Activated CD4-positive, alpha-beta memory T cell treated with anti-CD3 and anti-CD28 coated beads for 36 hours (primary cell): ENCODE measurements at regions not wholly inside any gene's neighbourhood (a gene's known extent, or its start where the extent isn't known, plus 50 kb on each side); places are given as distances from the start of the nearest gene placed in this dataset.
"Not testable (repeated sequence)": the region's sequence is repeated elsewhere in the genome, so short reads cannot be mapped to it uniquely, and the experiment has no call there.

Experiments used
- CTCF ChIA-PET: fragments of 350-600 bp; sonication (Branson Sonifier 250); formaldehyde crosslinking; loops from one replicate; lab custom pipeline; 2021; ENCODE audit warnings: antibody characterized with exemption, inconsistent platforms; lab: Charles Lee
- POLR2A ChIA-PET: fragments of 350-600 bp; sonication (Branson Sonifier 250); formaldehyde crosslinking; loops from one replicate; lab custom pipeline; 2021; ENCODE audit warnings: antibody characterized with exemption; lab: Charles Lee
- DNase-seq: peaks from one replicate; pipeline ENCODE4 v3.0.0-alpha.2; 2020
- H3K27ac Mint-ChIP-seq: one replicate; pipeline ENCODE4 v1.8.0; 2021; ENCODE audit warnings: mixed read lengths
- H3K27me3 Mint-ChIP-seq: one replicate; pipeline ENCODE4 v1.8.0; 2021; ENCODE audit warnings: mixed read lengths
- H3K36me3 Mint-ChIP-seq: one replicate; pipeline ENCODE4 v1.8.0; 2021; ENCODE audit warnings: mixed read lengths
- H3K4me1 Mint-ChIP-seq: one replicate; pipeline ENCODE4 v1.8.0; 2021; ENCODE audit warnings: low read depth, mixed read lengths
- H3K4me3 Mint-ChIP-seq: one replicate; pipeline ENCODE4 v1.8.0; 2021; ENCODE audit warnings: mild to moderate bottlenecking, mixed read lengths
- H3K9me3 Mint-ChIP-seq: one replicate; pipeline ENCODE4 v1.8.0; 2021; ENCODE audit warnings: mixed read lengths
- intact Hi-C: fragments of 100-400 bp; cut with micrococcal nuclease; formaldehyde crosslinking; loops from one replicate; pipeline ENCODE4 v1.15.1; 2023

DNA sequence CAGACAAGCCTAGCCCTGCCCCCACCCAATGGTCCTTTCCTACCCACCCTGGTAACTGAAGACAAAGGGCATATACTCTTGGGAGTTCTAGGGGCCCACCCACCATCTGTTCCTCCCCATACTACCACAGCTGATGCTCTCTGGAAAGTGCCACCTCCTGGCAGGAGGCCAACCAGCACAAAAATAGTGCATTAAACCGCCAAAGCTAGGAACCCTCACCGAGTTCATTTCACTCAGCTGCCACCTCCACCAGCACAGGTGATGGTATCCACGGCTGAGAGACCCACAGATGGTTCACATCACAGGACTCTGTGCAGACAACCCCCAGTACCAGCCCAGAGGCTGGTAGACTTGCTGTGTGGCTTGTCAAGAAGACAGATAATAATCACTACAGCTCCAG lies 131.5 kb downstream of the FHL5 start:
- peaks cover 14% of the 10 kb centered on the region for H3K27me3 Mint-ChIP-seq
- CTCF ChIA-PET, H3K36me3 Mint-ChIP-seq, DNase-seq, H3K27ac Mint-ChIP-seq, intact Hi-C loops, H3K9me3 Mint-ChIP-seq, POLR2A ChIA-PET, H3K4me3 Mint-ChIP-seq, H3K4me1 Mint-ChIP-seq: not testable (repeated sequence)

DNA sequence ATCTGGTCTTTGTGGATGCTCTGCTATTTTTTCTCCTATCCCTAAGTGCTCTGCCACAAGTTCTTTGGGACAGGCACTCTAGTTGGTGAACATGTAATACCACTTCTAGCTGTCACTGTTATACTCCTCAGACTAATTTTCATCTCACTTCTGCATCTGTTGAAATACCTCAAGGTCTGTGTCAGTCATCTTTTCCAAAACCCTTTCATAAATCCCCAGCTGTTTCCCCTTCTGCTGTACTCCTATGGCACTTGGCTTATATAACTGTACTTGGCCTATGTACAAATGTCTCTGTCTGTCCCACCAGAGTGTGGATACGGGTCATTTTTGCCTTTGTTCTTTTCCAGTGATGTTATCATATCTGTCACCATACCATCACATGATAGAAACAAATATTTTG lies 124.2 kb downstream of the FHL5 start:
- ChIA-PET CTCF (no interaction called here), POLR2A (no interaction called here)
- no peak for DNase-seq
- Mint-ChIP-seq H3K36me3 (no peaks in the 10 kb centered on the region), H3K9me3 (no peaks in the 10 kb centered on the region), H3K27me3 (peaks cover 2% of the 10 kb centered on the region), H3K4me3 (no peak overlapping the region), H3K27ac (no peak overlapping the region), H3K4me1 (no peaks in the 10 kb centered on the region)
- intact Hi-C loops: no loop called here

DNA sequence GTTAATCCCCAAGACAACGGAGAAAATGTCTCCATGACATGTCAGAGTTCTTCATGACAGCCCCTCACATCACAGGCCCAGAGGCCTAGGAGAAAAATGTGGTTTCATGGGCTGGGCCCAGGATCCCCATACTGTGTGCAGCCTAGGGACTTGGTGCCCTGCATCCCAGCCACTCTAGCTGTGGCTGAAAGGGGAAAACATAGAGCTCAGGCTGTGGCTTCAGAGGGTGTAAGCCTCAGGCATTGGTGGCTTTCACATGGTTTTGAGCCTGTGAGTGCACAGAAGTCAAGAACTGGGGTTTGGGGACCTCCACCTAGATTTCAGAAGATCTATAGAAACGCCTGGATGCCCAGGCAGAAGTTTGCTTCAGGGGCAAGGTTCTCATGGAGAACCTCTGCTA lies 122.8 kb downstream of the FHL5 start:
- Mint-ChIP-seq H3K9me3 (no peaks in the 10 kb centered on the region), H3K27ac (no peak overlapping the region), H3K27me3 (peaks cover 2% of the 10 kb centered on the region), H3K4me1 (no peaks in the 10 kb centered on the region), H3K36me3 (no peaks in the 10 kb centered on the region), H3K4me3 (no peak overlapping the region)
- POLR2A ChIA-PET: no interaction called here
- DNase-seq: no peak
- CTCF ChIA-PET: no interaction called here
- intact Hi-C loops: no loop called here

DNA sequence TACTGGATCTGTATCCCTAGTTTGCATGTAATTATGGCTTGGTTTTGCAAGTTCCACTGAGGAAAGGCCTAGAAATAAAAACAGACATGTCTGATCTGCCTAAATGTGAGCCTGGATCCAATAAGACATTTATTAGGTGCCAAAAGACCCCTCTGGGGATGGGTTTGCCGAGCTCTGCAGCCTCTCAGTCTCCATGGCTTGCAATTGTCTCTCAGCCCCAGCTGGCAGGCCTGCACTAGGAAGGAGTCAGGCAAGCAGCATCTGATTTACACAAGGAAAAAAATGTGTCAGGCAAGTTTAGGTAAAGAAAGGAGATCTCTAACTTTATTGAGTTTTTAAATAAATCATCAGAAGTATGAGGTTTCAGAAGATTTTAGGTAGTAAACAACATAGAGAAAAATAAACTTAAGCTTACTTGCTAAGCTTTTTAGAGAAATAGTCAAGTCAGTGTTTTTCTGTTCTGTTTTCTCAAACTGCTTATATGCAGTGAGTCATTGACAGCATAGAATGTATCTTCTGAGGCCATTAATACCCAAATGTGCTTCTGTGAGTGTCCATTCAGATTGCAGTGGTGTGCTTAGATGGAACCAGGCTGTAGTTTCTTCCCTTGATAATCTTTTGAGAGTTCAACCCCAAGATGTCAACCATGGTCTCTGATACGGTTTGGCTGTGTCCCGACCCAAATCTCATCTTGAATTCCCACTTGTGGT lies 121.0 kb downstream of the FHL5 start:
- Mint-ChIP-seq H3K27ac (no peak overlapping the region), H3K36me3 (no peaks in the 10 kb centered on the region), H3K4me3 (no peak overlapping the region), H3K4me1 (no peaks in the 10 kb centered on the region), H3K9me3 (no peaks in the 10 kb centered on the region), H3K27me3 (peaks cover 2% of the 10 kb centered on the region)
- ChIA-PET POLR2A (no interaction called here), CTCF (no interaction called here)
- intact Hi-C loops: no loop called here
- DNase-seq: no peak

DNA sequence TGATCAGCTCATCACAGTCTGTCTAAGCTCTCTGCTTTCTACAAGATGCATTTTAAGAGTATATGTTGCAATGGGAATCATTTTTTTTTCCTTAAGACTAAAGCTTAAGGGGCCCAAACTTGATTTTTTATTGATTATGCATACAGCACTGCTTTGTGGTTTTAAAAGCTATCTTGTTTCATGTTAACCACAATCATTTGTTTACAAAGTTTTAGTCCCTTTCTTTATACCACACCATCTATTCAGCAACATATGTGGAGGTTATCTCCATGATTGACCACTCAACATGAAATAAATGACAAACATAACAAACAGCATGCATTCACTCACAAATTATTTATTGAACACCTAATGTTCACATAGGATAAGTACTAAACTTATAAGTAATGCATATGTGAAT lies 119.1 kb downstream of the FHL5 start:
- intact Hi-C loops: no loop called here
- no peaks in the 10 kb centered on the region for H3K27me3 Mint-ChIP-seq
- H3K36me3 Mint-ChIP-seq: no peaks in the 10 kb centered on the region
- POLR2A ChIA-PET: no interaction called here
- H3K4me1 Mint-ChIP-seq: no peaks in the 10 kb centered on the region
- DNase-seq: no peak
- no peak overlapping the region for H3K27ac Mint-ChIP-seq
- H3K9me3 Mint-ChIP-seq: no peaks in the 10 kb centered on the region
- no peak overlapping the region for H3K4me3 Mint-ChIP-seq
- CTCF ChIA-PET: no interaction called here

DNA sequence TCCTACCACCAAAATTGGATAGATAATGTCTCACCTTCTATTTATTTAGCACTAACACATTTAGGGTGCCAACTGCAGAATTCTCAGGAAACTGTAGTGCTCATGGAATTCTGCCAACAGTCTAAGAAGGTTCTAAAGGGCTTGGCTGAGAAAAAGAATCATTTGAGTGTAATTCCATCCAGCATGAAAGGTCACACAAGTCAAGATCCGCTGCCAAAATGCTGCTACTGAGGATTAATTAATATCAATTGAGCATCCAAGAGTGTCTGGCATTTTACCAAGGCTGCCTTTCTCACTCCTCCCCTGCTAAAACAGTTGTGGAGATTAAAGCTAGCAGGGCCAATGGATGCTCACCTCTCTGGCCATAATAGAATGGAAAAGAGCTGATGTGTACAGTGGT lies 112.7 kb downstream of the FHL5 start:
- DNase-seq: no peak
- Mint-ChIP-seq H3K27me3 (no peaks in the 10 kb centered on the region), H3K4me3 (no peak overlapping the region), H3K36me3 (no peaks in the 10 kb centered on the region), H3K27ac (no peak overlapping the region), H3K9me3 (no peaks in the 10 kb centered on the region), H3K4me1 (no peaks in the 10 kb centered on the region)
- POLR2A ChIA-PET: no interaction called here
- CTCF ChIA-PET: no interaction called here
- intact Hi-C loops: no loop called here
